Ascending aorta (tissue), 2 donors: ENCODE measurements at regions not wholly inside any gene's neighbourhood (a gene's known extent, or its start where the extent isn't known, plus 50 kb on each side); places are given as distances from the start of the nearest gene placed in this dataset.

Experiments
- DNase-seq, 2 donors: peaks; one replicate each; pipeline ENCODE4 v3.0.0-alpha.2; 2019; ENCODE audit warnings: low spot score in 2 of 2
- H3K27ac ChIP-seq, 2 donors: fragments of 200-600 bp; sonication (generic); one replicate each; pipeline ENCODE4 v1.5.1; 2016 to 2017; ENCODE audit warnings: mild to moderate bottlenecking in 1 of 2
- H3K27me3 ChIP-seq: fragments of 200-600 bp; sonication (generic); one replicate; pipeline ENCODE4 v1.5.1; 2017
- H3K36me3 ChIP-seq, 2 donors: fragments of 200-600 bp; sonication (generic); one replicate each; pipeline ENCODE4 v1.5.1; 2016
- H3K4me1 ChIP-seq, 2 donors: fragments of 200-600 bp; sonication (generic); one replicate each; pipeline ENCODE4 v1.5.1; 2016 to 2017; ENCODE audit warnings: mild to moderate bottlenecking in 1 of 2
- H3K4me3 ChIP-seq, 2 donors: fragments of 200-600 bp; sonication (generic); one replicate each; pipeline ENCODE4 v1.5.1; 2016 to 2017; ENCODE audit warnings: mild to moderate bottlenecking in 1 of 2
- H3K9me3 ChIP-seq, 2 donors: fragments of 200-600 bp; sonication (generic); one replicate each; pipeline ENCODE4 v1.5.1; 2016
- CTCF ChIP-seq, 3 experiments: fragments of 200-600 bp in 2 of 3; fragments of 450-650 bp in 1 of 3; sonication (generic) in 2 of 3; IDR thresholded peaks; one replicate each; pipeline ENCODE4 v1.5.1; 2016 to 2019; ENCODE audit warnings: antibody characterized with exemption in 3 of 3, mild to moderate bottlenecking in 1 of 3, moderate library complexity in 1 of 3
- intact Hi-C: fragments of 100-400 bp; cut with DNase I; formaldehyde crosslinking; loops from one replicate; pipeline ENCODE4 v1.15.1; 2023

- Histone ChIP-seq H3K4me3 (no peak overlapping the region), H3K27ac (no peak overlapping the region), H3K4me1 (no peaks in the 10 kb centered on the region), H3K36me3 (no peaks in the 10 kb centered on the region), H3K9me3 (no peaks in the 10 kb centered on the region), H3K27me3 (no peaks in the 10 kb centered on the region)
- DNase-seq: no peak
- intact Hi-C loops: no loop called here
- no peak for TF ChIP-seq CTCF (IDR thresholded peaks at IDR 0.05)
These were observed 351.1 kb downstream of the BMP4 start for GRCh38 chr14:53605562-53605961.

GRCh38 chr14:53603994-53604393 lies 352.6 kb downstream of the BMP4 start:
- no peaks in the 10 kb centered on the region for H3K27me3 ChIP-seq
- no peak for DNase-seq
- no peaks in the 10 kb centered on the region for H3K4me1 ChIP-seq
- no peaks in the 10 kb centered on the region for H3K36me3 ChIP-seq
- TF ChIP-seq CTCF (IDR thresholded peaks at IDR 0.05): no peak
- no peak overlapping the region for H3K4me3 ChIP-seq
- no peaks in the 10 kb centered on the region for H3K9me3 ChIP-seq
- intact Hi-C loops: no loop called here
- H3K27ac ChIP-seq: no peak overlapping the region

DNA sequence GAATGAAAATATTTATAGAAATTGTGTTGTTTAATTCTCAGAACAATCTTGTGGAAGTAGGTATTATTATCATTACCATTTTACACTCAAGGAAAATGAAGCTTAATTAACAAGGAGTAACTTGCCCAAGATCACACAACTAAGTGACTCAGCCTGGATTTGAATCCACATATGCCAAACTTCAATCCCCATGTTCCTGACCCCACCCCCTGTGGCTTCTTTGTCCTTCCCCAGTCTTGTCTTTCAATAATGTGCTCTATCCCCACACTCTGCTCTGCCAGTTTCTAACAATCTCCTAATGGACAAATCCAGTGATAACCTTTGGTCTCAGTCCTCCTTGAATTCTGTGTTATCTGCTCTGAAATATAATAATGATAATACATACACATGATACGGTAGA lies 355.2 kb downstream of the BMP4 start:
- Histone ChIP-seq H3K36me3 (no peaks in the 10 kb centered on the region), H3K4me1 (no peaks in the 10 kb centered on the region), H3K4me3 (no peak overlapping the region), H3K27ac (no peak overlapping the region), H3K27me3 (no peaks in the 10 kb centered on the region), H3K9me3 (no peaks in the 10 kb centered on the region)
- intact Hi-C loops: no loop called here
- DNase-seq: no peak
- TF ChIP-seq CTCF (IDR thresholded peaks at IDR 0.05): no peak

- Histone ChIP-seq H3K9me3 (no peaks in the 10 kb centered on the region), H3K36me3 (no peaks in the 10 kb centered on the region), H3K27ac (no peak overlapping the region), H3K4me3 (no peak overlapping the region), H3K27me3 (no peaks in the 10 kb centered on the region), H3K4me1 (no peaks in the 10 kb centered on the region)
- intact Hi-C loops: no loop called here
- no peak for DNase-seq
- no peak for TF ChIP-seq CTCF (IDR thresholded peaks at IDR 0.05)
These were observed 357.2 kb downstream of the BMP4 start for GRCh38 chr14:53599221-53599945.

GRCh38 chr14:53596853-53597525 lies 359.6 kb downstream of the BMP4 start:
- DNase-seq: no peak
- Histone ChIP-seq H3K27me3 (no peaks in the 10 kb centered on the region), H3K4me3 (no peak overlapping the region), H3K9me3 (no peaks in the 10 kb centered on the region), H3K27ac (no peak overlapping the region), H3K4me1 (no peaks in the 10 kb centered on the region), H3K36me3 (no peaks in the 10 kb centered on the region)
- no peak for TF ChIP-seq CTCF (IDR thresholded peaks at IDR 0.05)
- intact Hi-C loops: no loop called here
